ENCODE measurements at regions not wholly inside any gene's neighbourhood (a gene's known extent, or its start where the extent isn't known, plus 50 kb on each side); places are given as distances from the start of the nearest gene placed in this dataset.

DNA sequence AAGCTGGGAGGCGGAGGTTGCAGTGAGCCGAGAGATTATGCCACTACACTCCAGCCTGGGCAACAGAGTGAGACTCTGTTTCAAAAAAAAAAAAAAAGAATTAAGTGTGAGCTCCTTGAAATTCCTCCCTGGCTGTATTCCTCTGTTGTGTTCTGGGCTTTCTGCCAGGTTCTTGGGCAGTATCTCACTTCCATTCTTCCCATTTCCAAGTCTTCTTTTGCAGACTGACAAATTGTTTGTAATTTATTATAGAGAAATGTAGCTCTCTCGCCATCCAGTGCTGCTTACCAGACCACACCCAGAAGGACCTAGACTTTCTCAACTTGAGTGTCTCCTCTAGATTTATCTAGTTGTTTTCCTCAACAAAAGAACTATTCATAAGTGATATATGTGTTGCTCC is 105.0 kb upstream of the ADGRL2 start:
- Histone ChIP-seq H3K36me3 (no peaks in the 10 kb centered on the region), H3K4me1 (no peaks in the 10 kb centered on the region), H3K27ac (no peak overlapping the region), H3K9me3 (no peaks in the 10 kb centered on the region), H3K27me3 (no peaks in the 10 kb centered on the region), H3K4me3 (no peak overlapping the region)
- TF ChIP-seq CTCF (IDR thresholded peaks at IDR 0.05), result no peak
- no peak for DNase-seq (ENCODE audit: low spot score)

DNA sequence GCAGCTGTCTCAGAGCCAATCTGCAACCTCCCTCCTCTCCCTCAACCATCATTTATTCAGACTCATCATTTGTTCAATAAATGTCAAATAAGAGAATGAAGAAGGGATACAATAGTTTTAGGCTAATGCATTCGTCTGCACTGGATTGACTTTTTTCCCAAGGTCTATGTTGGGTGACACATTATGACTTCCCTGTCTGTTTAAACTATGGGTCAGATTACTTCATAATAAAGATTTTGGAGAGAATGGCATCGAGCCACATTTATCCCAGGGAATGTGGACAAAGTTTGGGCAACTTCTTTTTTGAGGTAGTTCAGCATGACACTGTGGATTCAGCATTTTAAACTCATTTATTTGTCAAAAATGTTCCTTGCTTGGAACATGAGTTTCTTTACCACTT is 107.4 kb upstream of the ADGRL2 start:
- Histone ChIP-seq H3K27me3 (no peaks in the 10 kb centered on the region), H3K4me3 (no peak overlapping the region), H3K9me3 (no peaks in the 10 kb centered on the region), H3K4me1 (no peaks in the 10 kb centered on the region), H3K27ac (no peak overlapping the region), H3K36me3 (no peaks in the 10 kb centered on the region)
- no peak for TF ChIP-seq CTCF (IDR thresholded peaks at IDR 0.05)
- no peak for DNase-seq (ENCODE audit: low spot score)

DNA sequence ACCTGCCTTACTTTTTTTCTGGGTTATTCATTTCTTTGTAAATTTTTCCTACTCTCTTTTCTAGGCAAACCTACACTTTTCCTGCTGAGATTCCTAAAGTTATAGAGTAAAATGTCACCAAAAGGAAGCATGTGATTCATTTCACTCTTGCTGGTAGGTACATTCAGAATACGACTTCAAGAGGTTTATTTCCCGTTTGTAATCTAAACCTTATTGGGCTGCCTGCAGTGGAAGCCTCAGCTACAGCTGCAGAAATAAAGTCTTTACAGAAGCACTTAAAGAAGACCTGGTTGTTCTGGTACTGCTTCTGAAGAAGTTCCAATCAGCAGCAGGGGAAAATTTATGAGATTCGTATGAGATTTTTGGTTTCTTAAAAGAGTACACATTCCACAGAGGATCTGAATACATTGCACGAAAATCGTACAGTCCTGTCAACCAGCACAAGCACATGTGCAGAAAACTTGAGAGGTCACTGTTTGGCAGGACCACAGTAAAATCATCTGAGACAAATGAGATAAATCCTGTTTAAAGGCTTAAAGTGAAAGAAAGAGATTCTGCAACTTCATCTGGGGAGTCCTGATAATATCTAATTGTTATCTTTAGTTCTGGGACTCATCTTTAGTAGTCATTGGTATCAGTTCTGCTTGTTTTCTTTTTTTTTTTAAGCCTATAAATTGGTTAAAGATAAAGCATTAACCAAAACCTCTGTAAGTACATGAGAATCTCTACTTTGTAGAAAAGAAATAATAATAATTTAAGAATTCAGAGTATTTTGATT is 109.9 kb upstream of the ADGRL2 start:
- no peak overlapping the region for H3K4me3 ChIP-seq
- DNase-seq (ENCODE audit: low spot score), result no peak
- H3K9me3 ChIP-seq, result no peaks in the 10 kb centered on the region
- TF ChIP-seq CTCF (IDR thresholded peaks at IDR 0.05), result no peak
- H3K4me1 ChIP-seq, result no peaks in the 10 kb centered on the region
- H3K36me3 ChIP-seq, result no peaks in the 10 kb centered on the region
- no peaks in the 10 kb centered on the region for H3K27me3 ChIP-seq
- H3K27ac ChIP-seq, result no peak overlapping the region

DNA sequence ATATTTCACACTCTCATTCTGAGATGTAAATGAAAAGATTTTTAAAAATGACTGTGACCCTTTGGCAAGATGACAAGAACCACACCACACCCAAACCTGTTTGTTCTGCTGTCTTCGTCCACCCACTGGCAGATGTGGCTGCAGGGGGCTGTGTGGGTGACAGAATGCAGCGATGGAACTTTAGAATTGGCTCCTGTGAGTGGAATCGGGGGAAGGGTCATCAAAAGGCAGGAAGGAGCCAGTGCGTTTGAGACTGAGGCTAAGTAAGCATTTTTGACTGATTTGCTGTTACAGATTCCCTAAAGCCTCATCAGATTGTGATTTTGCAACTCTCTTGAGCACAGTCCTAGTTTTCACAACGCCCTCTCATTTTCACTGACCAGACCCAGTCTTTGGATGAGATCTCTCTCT is 111.2 kb upstream of the ADGRL2 start:
- TF ChIP-seq CTCF (IDR thresholded peaks at IDR 0.05), result no peak
- no peak for DNase-seq (ENCODE audit: low spot score)
- Histone ChIP-seq H3K27me3 (no peaks in the 10 kb centered on the region), H3K36me3 (no peaks in the 10 kb centered on the region), H3K4me1 (no peaks in the 10 kb centered on the region), H3K4me3 (no peak overlapping the region), H3K27ac (no peak overlapping the region), H3K9me3 (no peaks in the 10 kb centered on the region)

DNA sequence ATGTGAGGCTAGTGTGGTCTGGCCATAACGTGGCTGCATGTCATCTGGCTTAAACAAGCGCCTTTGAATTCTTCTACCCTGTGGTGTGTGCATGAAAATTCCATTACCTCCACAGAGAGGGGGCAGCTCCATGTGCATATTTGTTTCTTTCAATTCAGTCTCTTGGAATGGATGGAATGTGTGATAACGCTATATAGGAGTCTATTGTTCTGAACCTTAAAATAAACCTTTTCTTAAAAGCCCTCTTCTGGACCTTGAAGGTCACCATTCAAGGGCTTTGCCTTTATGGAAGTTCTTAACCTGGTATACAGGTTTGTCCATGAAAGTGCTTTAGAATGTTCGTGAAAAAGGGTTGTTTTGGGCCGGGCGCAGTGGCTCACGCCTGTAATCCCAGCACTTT is 118.2 kb upstream of the ADGRL2 start:
- Histone ChIP-seq H3K9me3 (no peaks in the 10 kb centered on the region), H3K4me3 (no peak overlapping the region), H3K27me3 (no peaks in the 10 kb centered on the region), H3K27ac (no peak overlapping the region), H3K36me3 (no peaks in the 10 kb centered on the region), H3K4me1 (peaks cover 0 to 18% of the 10 kb centered on the region in 2 donors)
- TF ChIP-seq CTCF (IDR thresholded peaks at IDR 0.05), result no peak
- DNase-seq (ENCODE audit: low spot score), result no peak

Data from right atrium auricular region (tissue), 2 donors.